ENCODE measurements at regions not wholly inside any gene's neighbourhood (a gene's known extent, or its start where the extent isn't known, plus 50 kb on each side); places are given as distances from the start of the nearest gene placed in this dataset.

DNA sequence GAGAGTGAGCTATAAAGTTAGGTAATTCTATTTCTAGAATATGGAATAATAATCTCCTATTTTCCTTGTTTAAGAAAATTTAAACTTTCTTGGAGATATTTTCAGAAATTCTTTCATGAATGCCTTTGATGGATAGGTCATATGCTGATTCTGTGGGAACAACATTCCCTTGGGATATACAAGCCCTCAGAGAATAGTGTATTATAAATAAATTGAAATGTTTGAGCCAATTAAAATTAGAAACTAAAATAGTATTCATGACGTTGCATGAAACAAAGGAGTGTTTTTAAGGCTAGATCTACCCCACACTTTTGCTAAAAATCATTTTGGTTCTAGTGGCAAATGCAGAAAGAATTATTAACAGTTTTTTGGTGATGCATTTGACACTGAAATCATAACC lies 269.3 kb upstream of the ANO3 start:
- Histone ChIP-seq H3K4me1 (no peaks in the 10 kb centered on the region), H3K27ac (no peak overlapping the region), H3K4me3 (no peak overlapping the region), H3K9me3 (no peaks in the 10 kb centered on the region), H3K27me3 (ENCODE audit: insufficient read depth in 3 of 3, low read length in 2 of 3) (no peaks in the 10 kb centered on the region), H3K36me3 (ENCODE audit: insufficient read depth in 1 of 2, low read depth in 1 of 2) (no peaks in the 10 kb centered on the region)
- TF ChIP-seq, protein P1, sequence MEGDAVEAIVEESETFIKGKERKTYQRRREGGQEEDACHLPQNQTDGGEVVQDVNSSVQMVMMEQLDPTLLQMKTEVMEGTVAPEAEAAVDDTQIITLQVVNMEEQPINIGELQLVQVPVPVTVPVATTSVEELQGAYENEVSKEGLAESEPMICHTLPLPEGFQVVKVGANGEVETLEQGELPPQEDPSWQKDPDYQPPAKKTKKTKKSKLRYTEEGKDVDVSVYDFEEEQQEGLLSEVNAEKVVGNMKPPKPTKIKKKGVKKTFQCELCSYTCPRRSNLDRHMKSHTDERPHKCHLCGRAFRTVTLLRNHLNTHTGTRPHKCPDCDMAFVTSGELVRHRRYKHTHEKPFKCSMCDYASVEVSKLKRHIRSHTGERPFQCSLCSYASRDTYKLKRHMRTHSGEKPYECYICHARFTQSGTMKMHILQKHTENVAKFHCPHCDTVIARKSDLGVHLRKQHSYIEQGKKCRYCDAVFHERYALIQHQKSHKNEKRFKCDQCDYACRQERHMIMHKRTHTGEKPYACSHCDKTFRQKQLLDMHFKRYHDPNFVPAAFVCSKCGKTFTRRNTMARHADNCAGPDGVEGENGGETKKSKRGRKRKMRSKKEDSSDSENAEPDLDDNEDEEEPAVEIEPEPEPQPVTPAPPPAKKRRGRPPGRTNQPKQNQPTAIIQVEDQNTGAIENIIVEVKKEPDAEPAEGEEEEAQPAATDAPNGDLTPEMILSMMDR (IDR thresholded peaks at IDR 0.05): no peak
- no peak for DNase-seq
- no peak for ATAC-seq
- WGBS, 3 donors: 12 to 14% (median 13%) methylated on average over 1 of the region's 1 CpG
- intact Hi-C loops (cut with DNase I): no loop called here

DNA sequence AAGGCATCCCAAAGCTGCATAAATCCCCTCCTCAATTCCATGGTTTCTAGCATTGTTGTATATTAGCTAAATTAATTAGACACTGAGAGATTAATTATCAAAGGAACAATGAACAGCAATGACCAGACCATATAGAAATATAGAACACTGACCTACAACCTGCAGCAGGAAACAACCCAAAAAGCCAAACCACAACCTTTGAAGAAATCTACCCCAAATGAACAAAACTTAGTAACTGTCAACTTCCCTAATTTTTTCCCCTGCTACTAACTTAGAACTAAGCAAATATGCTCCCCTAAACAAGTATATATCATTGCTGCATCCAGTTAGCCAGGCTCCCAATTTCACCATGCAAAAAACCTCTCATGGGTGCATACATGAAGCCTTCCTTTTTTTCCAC lies 268.0 kb upstream of the ANO3 start:
- Histone ChIP-seq H3K4me3 (no peak overlapping the region), H3K9me3 (no peaks in the 10 kb centered on the region), H3K36me3 (ENCODE audit: insufficient read depth in 1 of 2, low read depth in 1 of 2) (no peaks in the 10 kb centered on the region), H3K4me1 (no peaks in the 10 kb centered on the region), H3K27ac (no peak overlapping the region), H3K27me3 (ENCODE audit: insufficient read depth in 3 of 3, low read length in 2 of 3) (no peaks in the 10 kb centered on the region)
- intact Hi-C loops (cut with DNase I): no loop called here
- DNase-seq (no peak), ATAC-seq (no peak)
- TF ChIP-seq, protein P1 (IDR thresholded peaks at IDR 0.05): no peak

DNA sequence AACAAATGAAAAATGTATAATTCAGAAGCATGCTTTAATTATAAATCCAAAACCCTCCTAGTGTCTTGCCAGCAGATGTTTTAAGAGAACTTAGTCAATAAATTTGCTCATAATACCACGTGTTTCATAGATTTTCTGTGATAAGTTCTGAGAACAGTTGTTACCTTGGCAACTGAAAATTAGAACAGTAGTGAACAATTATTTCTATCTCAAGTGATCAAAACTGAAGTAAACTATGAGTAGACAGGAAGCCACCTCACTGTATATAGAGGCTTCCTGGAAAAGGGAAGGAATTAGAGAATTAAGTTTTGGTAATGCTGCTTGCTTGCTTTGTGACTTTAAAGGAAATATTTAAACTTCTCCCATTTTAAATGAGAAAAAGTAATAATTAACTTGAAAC lies 266.0 kb upstream of the ANO3 start:
- no peaks in the 10 kb centered on the region for H3K36me3 ChIP-seq (ENCODE audit: insufficient read depth in 1 of 2, low read depth in 1 of 2)
- H3K4me1 ChIP-seq: no peaks in the 10 kb centered on the region
- H3K4me3 ChIP-seq: no peak overlapping the region
- WGBS, 3 donors: 31 to 40% (median 38%) methylated on average over 1 of the region's 1 CpG
- DNase-seq (no peak), ATAC-seq (no peak)
- intact Hi-C loops (cut with DNase I): no loop called here
- TF ChIP-seq, protein P1 (IDR thresholded peaks at IDR 0.05): no peak
- H3K27ac ChIP-seq: no peak overlapping the region
- no peaks in the 10 kb centered on the region for H3K9me3 ChIP-seq
- H3K27me3 ChIP-seq (ENCODE audit: insufficient read depth in 3 of 3, low read length in 2 of 3): no peaks in the 10 kb centered on the region

DNA sequence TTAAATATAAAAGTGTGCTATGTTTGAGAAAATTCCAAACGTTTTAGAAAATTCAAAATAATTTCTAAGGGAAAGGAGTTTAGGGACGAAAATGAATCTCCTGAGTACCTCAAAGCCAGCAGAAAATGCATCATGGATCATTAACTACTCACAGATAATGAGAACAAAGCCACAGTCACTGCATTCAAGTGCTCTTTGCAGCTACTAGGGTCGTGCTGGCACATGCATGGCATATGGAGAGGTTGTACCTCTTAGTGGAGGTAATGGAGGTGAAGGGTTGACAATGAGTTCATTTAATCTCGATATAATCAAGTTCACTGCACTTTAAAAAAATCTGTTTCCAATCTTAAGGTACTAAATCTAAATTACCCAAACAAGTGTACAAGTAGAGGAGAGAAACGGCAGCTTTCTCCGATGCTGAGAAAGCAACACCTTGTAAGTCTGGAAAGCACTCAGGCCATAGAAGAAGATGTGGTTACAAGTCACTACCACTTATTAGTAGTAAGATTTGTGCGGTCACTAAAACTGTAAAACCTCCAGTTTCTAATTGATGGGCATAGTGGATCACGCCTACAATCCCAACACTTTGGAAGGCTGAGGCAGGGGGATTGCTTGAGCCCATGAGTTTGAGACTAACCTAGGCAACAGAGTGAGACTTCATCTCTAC lies 261.1 kb upstream of the ANO3 start:
- H3K27me3 ChIP-seq (ENCODE audit: insufficient read depth in 3 of 3, low read length in 2 of 3): no peaks in the 10 kb centered on the region
- no peaks in the 10 kb centered on the region for H3K9me3 ChIP-seq
- WGBS, 3 donors: 69 to 76% (median 74%) methylated on average over 8 of the region's 8 CpGs
- ATAC-seq (no peak), DNase-seq (no peak)
- intact Hi-C loops (cut with DNase I): no loop called here
- no peak overlapping the region for H3K27ac ChIP-seq
- H3K4me3 ChIP-seq: no peak overlapping the region
- no peaks in the 10 kb centered on the region for H3K4me1 ChIP-seq
- H3K36me3 ChIP-seq (ENCODE audit: insufficient read depth in 1 of 2, low read depth in 1 of 2): no peaks in the 10 kb centered on the region
- TF ChIP-seq, protein P1 (IDR thresholded peaks at IDR 0.05): no peak

DNA sequence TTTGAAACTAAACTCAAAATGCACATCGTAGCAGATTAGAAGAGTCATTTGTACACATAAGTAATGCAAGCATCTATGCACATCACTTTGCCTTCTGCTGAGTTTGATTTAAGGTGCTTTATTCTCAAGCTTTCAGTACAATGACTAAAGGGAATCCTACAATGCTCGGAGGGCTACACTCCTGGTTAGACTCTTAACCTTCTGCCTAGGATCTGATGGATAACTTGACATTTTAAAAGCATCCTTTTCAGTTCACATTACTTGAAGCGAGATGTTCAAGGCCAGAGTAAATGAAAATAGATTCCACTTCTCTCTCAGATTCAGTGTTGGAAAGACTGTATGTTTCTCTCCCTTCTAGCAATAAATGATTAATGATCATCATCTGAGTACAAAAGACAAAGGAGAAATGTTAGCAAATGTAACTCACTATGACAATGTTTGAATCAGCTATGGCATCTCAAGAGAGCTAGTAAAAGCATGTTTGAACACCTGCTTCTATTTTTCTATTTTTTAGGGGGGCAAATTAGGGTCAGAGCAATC lies 259.2 kb upstream of the ANO3 start:
- no peaks in the 10 kb centered on the region for H3K27me3 ChIP-seq (ENCODE audit: insufficient read depth in 3 of 3, low read length in 2 of 3)
- H3K4me3 ChIP-seq: no peak overlapping the region
- no peaks in the 10 kb centered on the region for H3K36me3 ChIP-seq (ENCODE audit: insufficient read depth in 1 of 2, low read depth in 1 of 2)
- no peak for DNase-seq
- TF ChIP-seq, protein P1 (IDR thresholded peaks at IDR 0.05): no peak
- H3K9me3 ChIP-seq: no peaks in the 10 kb centered on the region
- WGBS, 3 donors: 47 to 54% (median 53%) methylated on average over 3 of the region's 3 CpGs
- H3K27ac ChIP-seq: no peak overlapping the region
- H3K4me1 ChIP-seq: no peaks in the 10 kb centered on the region
- ATAC-seq: no peak
- intact Hi-C loops (cut with DNase I): no loop called here
